Ovary (tissue), 3 donors: ENCODE measurements at regions not wholly inside any gene's neighbourhood (a gene's known extent, or its start where the extent isn't known, plus 50 kb on each side); places are given as distances from the start of the nearest gene placed in this dataset.

Source experiments
- CTCF ChIP-seq, 3 donors: fragments of 450-650 bp in 2 of 3; fragments of 200-600 bp in 1 of 3; IDR thresholded peaks; one replicate each; pipeline versions ENCODE4 v1.5.1 to v1.8.0; 2016 to 2022; ENCODE audit warnings: antibody characterized with exemption in 3 of 3, mild to moderate bottlenecking in 1 of 3
- EP300 ChIP-seq: sonication (generic); formaldehyde crosslinking; IDR thresholded peaks from one replicate; pipeline ENCODE4 v1.6.1; 2017; ENCODE audit warnings: antibody characterized with exemption
- POLR2A ChIP-seq: fragments of 450-650 bp; IDR thresholded peaks from one replicate; pipeline ENCODE4 v1.6.1; 2017; ENCODE audit warnings: antibody characterized with exemption, mild to moderate bottlenecking, moderate library complexity
- donor health status: DM: no; HTN: no; CAD: no.

DNA sequence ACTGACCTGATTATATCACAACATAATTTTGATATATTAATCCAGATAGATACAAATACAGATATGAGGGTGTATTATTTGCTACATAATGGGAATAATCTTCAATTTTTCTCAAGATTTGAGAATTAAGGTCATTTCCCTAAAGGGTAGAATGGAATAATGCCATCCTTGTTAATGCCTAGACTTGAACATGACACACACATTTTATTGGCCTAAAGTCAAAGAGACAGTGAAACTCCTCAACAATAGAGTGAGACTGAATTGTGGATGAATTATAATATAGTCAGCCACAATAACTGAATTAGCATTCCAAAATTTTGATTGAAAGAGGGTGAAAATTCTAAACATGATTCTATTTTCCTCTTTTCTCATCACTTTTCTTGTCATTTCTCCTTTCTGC is 506.0 kb upstream of the CDH2 start:
- TF ChIP-seq CTCF (IDR thresholded peaks at IDR 0.05), result no peak
- TF ChIP-seq POLR2A, result no peak
- no peak for TF ChIP-seq EP300
